Astrocyte of the cerebellum (primary cell): ENCODE measurements at regions not wholly inside any gene's neighbourhood (a gene's known extent, or its start where the extent isn't known, plus 50 kb on each side); places are given as distances from the start of the nearest gene placed in this dataset.

Experiments
- DNase-seq: peaks from one replicate; pipeline ENCODE4 v3.0.0-alpha.2; 2011; ENCODE audit warnings: low read depth
- H3K4me3 ChIP-seq: 2 replicates; pipeline ENCODE4 v1.5.1; 2011; ENCODE audit warnings: mild to moderate bottlenecking, low read depth, low read length, moderate library complexity
- in situ Hi-C: cut with HindIII; loops from 2 replicates; pipeline ENCODE4 v1.10.0; 2017; ENCODE audit warnings: low sequenced_read_pairs
- TF ChIP-seq, protein P1 (sequence below): IDR thresholded peaks from 2 replicates; pipeline ENCODE4 v1.5.1; 2012; ENCODE audit warnings: low read length, low read depth, moderate library complexity, mild to moderate bottlenecking; ENCODE audit errors: missing control alignments

DNA sequence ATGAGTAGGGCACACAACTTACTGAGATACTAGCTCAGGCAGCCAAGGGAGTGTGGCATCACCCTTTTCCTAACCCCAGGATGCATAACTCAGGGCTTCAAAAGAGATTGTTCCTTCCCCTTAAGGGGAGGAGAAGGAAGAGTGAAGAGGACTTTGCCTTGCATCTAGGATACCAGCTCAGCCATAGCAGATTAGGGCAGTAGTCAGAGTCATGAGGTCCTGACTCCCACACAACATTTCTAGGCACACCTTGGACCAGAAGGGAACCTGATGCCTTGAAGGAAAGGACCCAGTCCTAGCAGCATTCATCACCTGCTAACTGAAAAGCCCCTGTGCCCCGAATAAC, 1433.2 kb upstream of the TMEFF2 start:
- TF ChIP-seq, protein P1, sequence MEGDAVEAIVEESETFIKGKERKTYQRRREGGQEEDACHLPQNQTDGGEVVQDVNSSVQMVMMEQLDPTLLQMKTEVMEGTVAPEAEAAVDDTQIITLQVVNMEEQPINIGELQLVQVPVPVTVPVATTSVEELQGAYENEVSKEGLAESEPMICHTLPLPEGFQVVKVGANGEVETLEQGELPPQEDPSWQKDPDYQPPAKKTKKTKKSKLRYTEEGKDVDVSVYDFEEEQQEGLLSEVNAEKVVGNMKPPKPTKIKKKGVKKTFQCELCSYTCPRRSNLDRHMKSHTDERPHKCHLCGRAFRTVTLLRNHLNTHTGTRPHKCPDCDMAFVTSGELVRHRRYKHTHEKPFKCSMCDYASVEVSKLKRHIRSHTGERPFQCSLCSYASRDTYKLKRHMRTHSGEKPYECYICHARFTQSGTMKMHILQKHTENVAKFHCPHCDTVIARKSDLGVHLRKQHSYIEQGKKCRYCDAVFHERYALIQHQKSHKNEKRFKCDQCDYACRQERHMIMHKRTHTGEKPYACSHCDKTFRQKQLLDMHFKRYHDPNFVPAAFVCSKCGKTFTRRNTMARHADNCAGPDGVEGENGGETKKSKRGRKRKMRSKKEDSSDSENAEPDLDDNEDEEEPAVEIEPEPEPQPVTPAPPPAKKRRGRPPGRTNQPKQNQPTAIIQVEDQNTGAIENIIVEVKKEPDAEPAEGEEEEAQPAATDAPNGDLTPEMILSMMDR = no peak
- in situ Hi-C loops = no loop called here

DNA sequence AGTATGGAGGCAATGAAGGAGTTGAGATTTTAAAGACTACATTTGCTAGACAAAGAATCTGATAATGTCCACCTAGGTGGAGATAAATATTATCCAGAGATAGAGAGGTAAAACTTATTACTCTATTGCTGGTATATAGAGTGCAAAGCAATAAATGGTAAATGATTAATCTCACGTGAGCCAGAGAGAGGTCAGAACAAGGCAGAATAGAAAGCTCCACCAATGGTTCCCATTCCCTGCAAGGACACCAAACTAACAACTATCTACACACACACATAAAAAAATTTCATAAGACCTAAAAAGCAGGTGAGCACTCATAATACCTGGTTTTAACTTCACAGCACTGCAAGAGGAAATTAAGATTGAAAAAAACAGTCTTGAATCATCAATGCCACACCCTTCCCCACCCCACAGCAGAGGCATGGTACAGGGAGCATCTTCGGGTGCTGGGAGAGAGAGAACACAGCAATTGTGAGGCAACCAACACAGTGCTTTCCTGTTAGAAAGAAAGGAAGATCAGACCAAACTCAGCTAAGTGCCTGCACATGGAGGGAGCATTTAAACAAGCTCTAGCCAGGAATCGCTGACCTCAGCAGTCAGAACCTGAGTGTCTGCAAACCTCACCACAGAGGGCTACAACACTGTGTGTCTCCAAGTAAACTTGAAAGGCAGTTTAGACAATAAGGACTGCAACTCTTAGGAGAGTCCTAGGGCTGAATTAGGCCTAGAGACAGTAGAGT, 1432.6 kb upstream of the TMEFF2 start:
- TF ChIP-seq, protein P1 = no peak
- DNase-seq = no peak
- no peak overlapping the region for H3K4me3 ChIP-seq
- in situ Hi-C loops = no loop called here

More for the DNA sequence above, 1433.2 kb upstream of the TMEFF2 start:
- no peak for DNase-seq
- no peak overlapping the region for H3K4me3 ChIP-seq

DNA sequence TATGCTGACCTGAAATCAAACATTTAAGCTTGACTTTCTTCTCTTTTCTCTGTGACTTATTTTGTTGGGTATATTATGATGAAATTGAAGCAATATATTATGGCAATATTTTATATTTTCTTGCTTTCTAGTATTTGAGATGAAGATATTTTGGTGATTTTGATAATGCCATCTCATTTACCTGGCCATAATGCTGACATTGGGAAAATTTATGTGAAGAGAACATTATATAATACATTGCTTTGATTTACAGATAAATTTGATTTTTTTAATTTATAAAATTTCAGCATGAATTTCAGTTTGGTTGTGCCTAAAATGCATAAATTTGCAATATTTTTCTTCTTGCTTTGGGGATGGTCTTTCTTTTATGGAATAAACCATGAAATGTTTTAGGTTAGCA, 1413.7 kb upstream of the TMEFF2 start:
- no peak for DNase-seq
- TF ChIP-seq, protein P1 = no peak
- H3K4me3 ChIP-seq = no peak overlapping the region
- in situ Hi-C loops = no loop called here

- TF ChIP-seq, protein P1 = no peak
- DNase-seq = no peak
- in situ Hi-C loops = no loop called here
- H3K4me3 ChIP-seq = no peak overlapping the region
Observed at GRCh38 chr2:193590831-193591230, 1396.1 kb upstream of the TMEFF2 start.

DNA sequence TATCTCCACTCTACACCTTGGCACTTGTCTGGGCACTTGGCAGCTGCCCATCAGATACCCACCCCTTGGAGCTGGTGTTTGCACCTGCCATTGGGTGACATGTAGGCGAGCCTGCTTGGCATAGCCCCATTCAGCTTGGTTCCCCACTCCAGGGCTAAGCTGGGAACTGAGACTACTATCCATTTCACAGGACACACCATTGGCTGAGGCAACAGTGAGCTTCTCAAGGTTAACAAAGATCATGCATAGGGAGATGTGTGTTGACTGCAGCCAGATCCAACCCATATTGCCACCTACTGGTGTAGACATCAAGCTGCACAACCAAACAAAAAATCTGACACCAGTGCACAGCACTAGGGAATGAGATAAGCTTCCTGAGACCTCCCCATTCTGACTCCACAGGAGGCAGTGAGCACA, 1389.8 kb upstream of the TMEFF2 start:
- H3K4me3 ChIP-seq = no peak overlapping the region
- DNase-seq = no peak
- TF ChIP-seq, protein P1 = peak; percentile 58
- in situ Hi-C loops = no loop called here

GRCh38 chr2:193583638-193584400, 1389.1 kb upstream of the TMEFF2 start:
- H3K4me3 ChIP-seq = no peak overlapping the region
- TF ChIP-seq, protein P1 = peak; percentile 33
- in situ Hi-C loops = no loop called here
- DNase-seq = no peak
